CD4-positive, alpha-beta T cell treated with Interleukin-2 at 100 ng/mL for 4 hours (primary cell): ENCODE measurements at regions not wholly inside any gene's neighbourhood (a gene's known extent, or its start where the extent isn't known, plus 50 kb on each side); places are given as distances from the start of the nearest gene placed in this dataset.
"Not testable (repeated sequence)": the region's sequence is repeated elsewhere in the genome, so short reads cannot be mapped to it uniquely, and the experiment has no call there.

Source experiments
- DNase-seq: peaks from one replicate; pipeline ENCODE4 v3.0.0-alpha.2; 2020; ENCODE audit warnings: low spot score

- DNase-seq, result no peak
Measured at GRCh38 chr2:194545978-194546377, 1111.0 kb upstream of the SLC39A10 start.

DNA sequence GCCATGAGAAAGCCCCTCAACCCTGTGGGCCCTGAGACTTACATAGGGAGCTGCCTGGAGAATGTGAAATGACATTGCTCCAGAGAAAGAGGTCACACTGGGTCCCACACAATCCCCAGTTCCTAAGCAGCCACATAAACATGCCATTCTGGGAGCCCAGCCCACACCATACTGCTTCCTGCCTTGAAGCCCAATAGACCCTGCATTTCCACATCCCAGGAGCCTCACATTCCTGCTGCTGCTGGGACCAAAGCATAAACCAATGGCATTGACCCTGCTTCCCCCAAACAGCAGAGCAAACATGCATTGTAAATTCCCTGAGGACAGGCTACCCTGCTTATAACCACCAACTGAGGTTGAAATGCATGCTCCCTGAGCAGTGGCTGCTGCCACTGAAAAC is 1117.6 kb upstream of the SLC39A10 start:
- DNase-seq, result no peak

- DNase-seq, result no peak
Measured at GRCh38 chr2:194526121-194526520, 1130.9 kb upstream of the SLC39A10 start.

GRCh38 chr2:194514281-194514680 is 1142.7 kb upstream of the SLC39A10 start:
- DNase-seq, result no peak

DNA sequence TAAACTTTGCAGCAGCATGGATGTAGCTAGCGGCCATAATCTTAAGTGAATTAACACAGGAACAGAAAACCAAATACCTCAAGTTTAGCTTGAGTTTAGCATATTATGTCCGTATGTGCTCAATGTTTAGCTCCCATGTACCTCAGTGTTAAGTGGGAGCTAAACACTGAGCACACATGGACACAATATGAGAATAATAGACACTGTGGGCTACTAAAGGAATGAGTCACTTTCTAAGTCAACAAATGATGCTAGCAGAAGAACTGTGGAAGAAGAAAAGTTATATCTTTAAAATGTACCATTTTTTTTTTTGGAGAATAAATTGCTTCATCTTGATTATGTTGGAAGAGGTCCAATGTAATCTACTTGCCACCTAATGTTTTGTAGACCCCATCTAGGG is 1146.0 kb upstream of the SLC39A10 start:
- DNase-seq, result not testable (repeated sequence)

GRCh38 chr2:194504876-194505275 is 1152.2 kb upstream of the SLC39A10 start:
- not testable (repeated sequence) for DNase-seq

- DNase-seq, result no peak
Measured at GRCh38 chr2:194495046-194495445, 1162.0 kb upstream of the SLC39A10 start.

- no peak for DNase-seq
Measured at GRCh38 chr2:194494401-194494800, 1162.6 kb upstream of the SLC39A10 start.

DNA sequence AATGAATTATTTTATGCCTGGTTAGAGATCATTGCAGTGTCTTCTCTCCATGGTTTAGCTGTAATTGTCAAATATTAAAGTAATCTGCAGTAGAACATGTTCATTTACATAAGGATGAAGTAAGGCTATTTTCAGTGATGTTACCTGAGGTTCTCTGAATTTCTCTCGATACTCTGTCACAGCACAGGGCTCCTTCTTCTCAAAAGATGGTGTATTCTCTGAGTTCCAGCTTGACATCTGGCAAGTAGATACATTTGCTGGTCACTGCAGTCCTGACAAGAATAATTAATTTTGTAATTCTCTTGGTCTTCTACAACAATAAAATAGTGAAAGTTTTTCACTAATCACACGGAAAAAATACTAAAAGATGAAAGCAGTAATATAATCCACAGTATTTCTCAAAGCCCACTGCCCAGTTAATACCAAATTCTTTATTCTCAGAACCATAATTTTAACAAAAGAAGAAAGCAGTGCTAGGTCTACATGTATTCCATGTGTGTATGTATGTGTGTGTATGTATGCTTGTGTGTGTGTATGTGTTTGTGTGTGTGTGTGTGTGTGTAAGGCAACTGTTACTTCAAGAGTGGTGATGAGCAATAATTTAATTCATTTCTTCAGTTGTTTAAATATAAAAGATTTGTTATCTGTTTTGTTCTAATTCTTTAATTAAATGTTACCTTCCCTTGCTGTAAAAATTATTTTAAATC is 1165.5 kb upstream of the SLC39A10 start:
- DNase-seq, result no peak

DNA sequence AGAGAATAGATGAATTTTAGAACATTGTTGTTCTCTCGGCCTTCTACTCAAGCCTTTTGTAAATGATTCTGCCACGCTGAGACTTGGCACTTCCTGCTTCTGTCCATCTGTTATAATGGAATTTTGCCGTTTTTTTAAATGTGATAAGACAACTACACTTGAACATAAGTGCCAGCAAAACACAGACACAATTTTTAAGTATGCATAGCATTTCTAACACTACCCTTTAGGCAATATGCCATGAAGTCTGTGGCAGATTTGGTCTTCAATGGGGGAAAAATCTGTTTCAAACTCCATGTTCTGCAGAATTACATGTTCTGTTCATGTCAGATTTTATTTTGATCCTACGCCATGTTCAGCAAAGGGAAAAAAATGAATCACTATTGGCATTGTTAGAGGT is 1170.7 kb upstream of the SLC39A10 start:
- no peak for DNase-seq

DNA sequence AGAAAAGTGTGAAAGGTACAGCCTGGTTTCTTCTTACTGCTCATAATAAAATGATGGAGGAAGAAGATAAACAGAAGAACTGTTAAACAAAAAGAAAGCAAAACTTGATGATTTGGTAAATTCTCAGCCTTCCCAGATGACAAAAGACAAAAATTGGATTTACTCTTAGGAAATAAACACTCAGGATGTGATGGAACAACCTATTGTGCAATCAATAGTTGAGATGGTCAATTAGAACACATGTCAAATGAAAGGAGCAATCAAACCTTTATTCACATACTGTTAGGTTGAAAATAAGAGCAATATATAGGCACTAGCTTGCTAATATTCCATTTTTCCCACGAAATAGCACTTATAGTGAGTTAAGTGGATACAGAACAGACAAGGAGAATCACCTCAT is 1174.0 kb upstream of the SLC39A10 start:
- DNase-seq, result no peak

DNA sequence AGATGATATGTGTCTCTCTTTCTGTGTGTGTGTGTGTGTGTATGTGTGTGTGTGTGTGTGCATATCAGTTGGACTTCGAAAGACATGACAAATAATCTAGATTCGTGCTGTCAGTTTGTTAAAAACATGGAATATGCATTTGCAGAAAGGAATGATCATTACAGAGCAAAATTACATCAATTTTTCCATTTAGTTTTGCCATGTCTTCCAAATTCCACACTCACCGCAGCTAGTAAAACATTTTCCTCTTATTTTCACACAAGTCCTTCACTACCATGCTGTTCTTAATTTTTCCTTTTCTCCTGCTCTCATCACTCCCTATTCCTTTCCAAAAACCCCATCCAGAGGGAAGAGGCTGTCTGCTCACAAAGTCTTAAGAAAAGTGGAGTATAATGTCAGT is 1191.4 kb upstream of the SLC39A10 start:
- DNase-seq, result no peak

GRCh38 chr2:194464964-194465638 is 1191.9 kb upstream of the SLC39A10 start:
- no peak for DNase-seq

GRCh38 chr2:194462883-194463282 is 1194.1 kb upstream of the SLC39A10 start:
- not testable (repeated sequence) for DNase-seq

DNA sequence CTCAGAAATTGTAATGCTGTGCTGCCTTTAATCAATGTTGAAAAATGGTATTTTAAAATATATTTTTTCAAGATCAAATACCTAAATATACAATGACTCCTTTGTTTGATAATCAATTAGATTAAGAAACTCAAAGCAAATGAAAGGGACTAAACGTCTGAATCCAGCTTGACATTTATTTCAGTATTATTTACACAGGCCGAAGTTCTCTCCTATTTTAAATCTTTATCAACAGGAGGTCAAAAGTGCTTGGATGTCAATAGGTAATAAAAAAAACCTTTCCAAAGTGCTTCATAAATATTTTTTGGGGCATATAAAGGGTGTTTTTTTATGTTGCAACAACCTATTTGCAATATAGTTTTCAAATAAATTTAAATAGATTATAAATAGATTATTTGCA is 1201.7 kb upstream of the SLC39A10 start:
- DNase-seq, result no peak

GRCh38 chr2:194452504-194452903 is 1204.5 kb upstream of the SLC39A10 start:
- no peak for DNase-seq

- no peak for DNase-seq
Measured at GRCh38 chr2:194445226-194445625, 1211.8 kb upstream of the SLC39A10 start.

DNA sequence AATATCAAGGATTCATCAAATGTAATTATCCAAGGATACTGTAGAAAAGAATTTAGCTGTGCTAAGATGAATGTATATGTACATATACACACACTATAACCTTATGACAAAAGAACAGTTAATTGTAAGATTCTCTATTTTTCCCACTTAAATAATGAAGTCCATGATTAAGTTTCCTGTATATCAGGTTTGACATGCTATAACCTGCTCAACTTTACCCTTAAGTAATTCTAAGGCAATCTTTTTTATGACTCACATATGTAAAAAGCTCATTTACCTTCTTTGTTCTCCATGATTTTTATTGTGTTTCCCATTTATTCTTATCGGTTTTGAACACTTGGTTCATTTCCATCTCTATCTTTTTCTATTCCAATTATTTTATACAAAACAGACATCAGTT is 1213.1 kb upstream of the SLC39A10 start:
- no peak for DNase-seq

- no peak for DNase-seq
Measured at GRCh38 chr2:194424683-194425209, 1232.3 kb upstream of the SLC39A10 start.

DNA sequence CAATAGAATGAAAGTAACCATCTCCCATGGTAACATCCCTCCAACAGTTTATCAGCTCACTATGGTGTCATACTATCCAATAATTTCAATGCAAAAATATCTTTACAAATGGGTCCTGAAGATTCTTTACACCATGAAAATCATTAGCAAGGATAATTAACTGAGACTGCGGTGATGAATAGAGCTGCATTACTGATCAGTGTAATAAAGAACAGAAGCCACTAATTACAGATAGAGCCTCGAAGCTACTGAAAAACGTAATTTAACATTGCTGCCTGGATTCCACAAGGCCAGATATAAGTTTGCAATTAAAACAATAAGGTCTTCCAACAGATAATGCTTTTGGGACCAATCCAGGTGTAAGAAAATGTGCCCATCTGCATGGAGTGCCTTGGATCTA is 1245.8 kb upstream of the SLC39A10 start:
- no peak for DNase-seq

- DNase-seq, result no peak
Measured at GRCh38 chr2:194395818-194396217, 1261.2 kb upstream of the SLC39A10 start.

DNA sequence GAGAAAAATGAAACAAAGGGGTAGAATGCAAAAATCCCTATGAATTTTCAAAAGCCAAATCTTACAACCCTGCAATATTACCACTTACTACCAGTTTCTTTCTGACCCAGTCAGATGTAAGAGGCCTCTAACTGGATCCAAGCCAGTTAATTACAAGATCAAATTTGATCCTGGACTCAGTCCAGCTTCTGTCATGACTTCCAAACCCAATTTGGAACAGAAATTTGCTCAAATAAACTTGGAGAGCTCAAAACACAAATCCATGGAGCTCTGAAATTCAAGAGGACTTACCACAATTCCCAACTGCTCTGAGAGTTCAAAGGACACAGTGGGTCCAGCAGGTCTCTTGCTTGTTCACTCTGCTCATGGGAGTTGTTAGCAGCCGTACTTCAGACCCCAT is 1271.7 kb upstream of the SLC39A10 start:
- no peak for DNase-seq

DNA sequence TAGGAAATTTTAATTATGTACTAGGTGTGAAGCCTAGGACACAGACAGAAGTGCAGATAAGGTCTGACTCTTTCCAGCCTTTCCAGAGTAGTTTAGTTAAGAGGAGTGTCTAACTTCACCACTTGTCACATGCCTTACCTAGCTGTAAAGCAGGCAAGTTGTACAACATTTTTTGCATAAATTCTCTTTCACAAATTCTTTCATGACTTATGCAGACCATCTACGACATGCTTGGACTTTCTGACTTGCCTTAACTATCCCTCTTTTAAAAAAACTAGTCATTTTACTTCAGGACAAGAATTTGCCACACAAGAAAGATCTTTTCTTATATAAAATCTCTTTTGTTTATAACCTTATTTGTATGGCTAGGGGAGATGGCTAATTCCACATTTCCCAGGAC is 1273.6 kb upstream of the SLC39A10 start:
- no peak for DNase-seq

DNA sequence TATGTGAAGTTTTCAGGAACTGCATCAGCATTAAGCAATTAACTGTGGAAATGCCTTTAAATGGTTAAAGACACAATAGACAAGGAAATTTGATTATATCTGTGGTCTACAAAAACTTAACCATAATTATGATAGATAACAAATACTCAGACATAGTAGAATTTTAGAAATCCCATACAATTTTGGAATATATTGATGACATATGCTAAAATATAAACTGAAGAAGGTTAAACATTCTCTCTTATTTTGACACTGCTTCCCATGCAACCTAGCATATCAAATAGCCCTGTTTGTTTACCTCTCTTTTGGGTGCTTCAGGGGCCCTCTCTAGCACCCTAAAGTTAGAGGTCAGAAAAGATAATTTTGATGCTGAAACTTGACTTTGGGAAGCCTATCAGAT is 1274.8 kb upstream of the SLC39A10 start:
- no peak for DNase-seq
